Activated T-cell treated with anti-CD3 and anti-CD28 coated beads, Interleukin-2, amount 50 U/mL, for 4 hours (primary cell): ENCODE measurements at regions not wholly inside any gene's neighbourhood (a gene's known extent, or its start where the extent isn't known, plus 50 kb on each side); places are given as distances from the start of the nearest gene placed in this dataset.

ENCODE experiments used
- ATAC-seq, 2 donors: fragments of 200-7000 bp; cut with Tn5 transposase; one replicate each; pipeline ENCODE4 v1.10.0; 2021
- DNase-seq: peaks from one replicate; pipeline ENCODE4 v3.0.0-alpha.2; 2020
- H3K27me3 Mint-ChIP-seq: one replicate; pipeline ENCODE4 v1.8.0; 2021; ENCODE audit warnings: low read depth, mixed read lengths
- H3K36me3 Mint-ChIP-seq: one replicate; pipeline ENCODE4 v1.8.0; 2022; ENCODE audit warnings: mixed read lengths; ENCODE audit not compliant: insufficient read depth
- H3K4me1 Mint-ChIP-seq: one replicate; pipeline ENCODE4 v1.8.0; 2021; ENCODE audit warnings: low read depth, mixed read lengths
- H3K4me3 Mint-ChIP-seq: one replicate; pipeline ENCODE4 v1.8.0; 2021; ENCODE audit warnings: mild to moderate bottlenecking, moderate library complexity, mixed read lengths
- H3K9me3 Mint-ChIP-seq: one replicate; pipeline ENCODE4 v1.8.0; 2021; ENCODE audit warnings: mixed read lengths

DNA sequence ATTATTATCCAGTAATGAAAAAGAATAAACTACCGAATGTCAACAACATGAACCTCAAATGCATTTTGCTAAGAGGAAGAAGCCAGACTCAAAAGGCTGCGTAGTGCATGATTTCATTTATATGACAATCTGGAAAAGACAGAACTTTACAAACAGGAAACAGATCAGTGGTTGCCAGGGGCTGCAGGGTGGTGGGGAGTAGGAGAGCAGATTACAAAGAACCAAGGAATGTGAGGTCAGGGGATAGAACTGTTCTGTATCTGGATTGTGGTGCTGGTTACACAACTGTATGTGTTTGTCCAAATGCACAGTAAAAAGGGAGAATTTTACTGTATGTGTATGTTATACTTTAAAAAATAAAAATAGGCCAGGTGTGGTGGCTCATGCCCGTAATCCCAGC, 89.7 kb upstream of the MYL2 start:
- DNase-seq (no peak), ATAC-seq (no peak)
- H3K36me3 Mint-ChIP-seq: no peaks in the 10 kb centered on the region
- no peaks in the 10 kb centered on the region for H3K9me3 Mint-ChIP-seq
- H3K27me3 Mint-ChIP-seq: peaks cover 45% of the 10 kb centered on the region
- no peaks in the 10 kb centered on the region for H3K4me1 Mint-ChIP-seq
- H3K4me3 Mint-ChIP-seq: no peak overlapping the region

DNA sequence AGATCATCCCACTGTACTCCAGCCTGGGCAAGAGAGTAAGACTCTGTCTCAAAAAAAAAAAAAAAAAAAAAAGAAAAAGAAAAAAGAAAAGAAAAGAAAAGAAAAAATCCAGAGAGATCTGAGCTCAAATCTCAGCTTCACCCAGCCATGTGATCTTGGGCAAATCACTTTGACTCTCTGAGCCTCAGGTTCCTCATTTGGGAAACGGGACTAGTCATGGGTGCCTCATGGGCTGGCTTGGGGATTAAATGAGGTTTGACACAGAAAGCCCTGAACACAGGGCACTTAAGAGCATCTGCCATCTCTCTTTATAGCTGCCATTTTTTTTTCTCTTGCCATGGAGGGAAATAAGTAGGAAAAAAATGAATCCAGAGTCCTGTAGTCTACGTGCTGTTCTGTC, 86.2 kb upstream of the MYL2 start:
- DNase-seq (no peak), ATAC-seq (no peak)
- no peak overlapping the region for H3K4me3 Mint-ChIP-seq
- H3K27me3 Mint-ChIP-seq: peaks cover 58% of the 10 kb centered on the region
- no peaks in the 10 kb centered on the region for H3K4me1 Mint-ChIP-seq
- no peaks in the 10 kb centered on the region for H3K36me3 Mint-ChIP-seq
- H3K9me3 Mint-ChIP-seq: no peaks in the 10 kb centered on the region

DNA sequence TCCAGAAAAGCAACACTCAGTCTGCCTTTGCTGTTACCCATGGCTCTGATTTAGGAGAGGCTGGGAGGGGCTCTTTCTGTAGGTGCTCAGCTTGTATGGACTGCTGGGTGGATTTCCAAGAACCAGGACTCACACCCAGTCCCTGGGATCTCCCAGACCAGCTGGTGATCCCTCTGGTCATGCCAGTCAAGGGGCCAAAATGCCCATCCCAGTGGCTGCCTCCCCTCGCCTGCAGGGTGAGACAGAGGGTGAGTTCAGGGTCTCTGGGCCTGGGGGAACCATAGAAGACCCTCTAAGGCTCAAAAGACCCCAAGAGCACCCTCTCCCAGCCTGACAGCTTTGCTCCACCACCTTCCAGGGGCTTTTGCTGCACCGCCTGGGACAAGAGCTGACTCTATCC, 78.6 kb upstream of the MYL2 start:
- Mint-ChIP-seq H3K36me3 (no peaks in the 10 kb centered on the region), H3K4me3 (no peak overlapping the region), H3K4me1 (no peaks in the 10 kb centered on the region), H3K9me3 (peaks cover 9% of the 10 kb centered on the region), H3K27me3 (peaks cover 29% of the 10 kb centered on the region)
- DNase-seq (no peak), ATAC-seq (no peak)

DNA sequence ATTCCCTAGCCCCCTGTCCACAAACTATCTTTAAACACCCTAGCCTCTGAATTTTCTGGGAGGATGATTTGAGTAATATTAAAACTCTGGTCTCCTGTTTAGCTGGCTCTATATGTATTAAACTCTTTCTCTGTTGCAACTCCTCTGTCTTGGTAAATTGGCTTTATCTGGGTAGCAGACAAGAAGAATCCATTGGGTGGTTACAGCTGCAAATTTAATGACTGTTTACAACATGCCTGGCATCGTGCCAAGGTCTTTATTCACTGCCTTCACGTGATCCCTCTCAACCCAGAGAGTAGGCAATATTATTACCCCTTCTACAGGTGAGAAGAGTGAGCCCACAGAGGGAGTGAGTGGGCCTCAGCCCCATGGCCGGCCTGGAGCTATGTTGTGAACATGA, 77.8 kb upstream of the MYL2 start:
- DNase-seq (no peak), ATAC-seq (no peak)
- Mint-ChIP-seq H3K4me3 (no peak overlapping the region), H3K4me1 (no peaks in the 10 kb centered on the region), H3K27me3 (peaks cover 22% of the 10 kb centered on the region), H3K36me3 (no peaks in the 10 kb centered on the region), H3K9me3 (peaks cover 9% of the 10 kb centered on the region)

DNA sequence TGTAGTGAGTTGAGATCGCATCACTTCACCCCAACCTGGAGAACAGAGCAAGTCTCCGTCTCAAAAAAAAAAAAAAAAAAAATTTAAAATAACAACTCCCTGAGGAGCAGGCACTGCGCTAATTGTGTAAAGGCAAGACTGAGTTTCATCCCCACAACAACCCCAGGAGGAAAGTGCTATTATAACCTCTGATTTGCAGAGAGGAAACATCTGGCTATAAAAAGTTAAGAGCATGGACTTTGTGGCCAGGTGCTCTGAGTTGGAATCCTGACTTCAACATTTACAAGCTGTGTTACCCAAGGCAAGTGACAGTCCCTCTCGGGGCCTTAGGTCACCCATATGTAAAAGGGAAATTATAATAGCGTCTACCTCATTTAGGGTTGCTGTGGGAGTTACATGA, 76.0 kb upstream of the MYL2 start:
- no peaks in the 10 kb centered on the region for H3K36me3 Mint-ChIP-seq
- H3K9me3 Mint-ChIP-seq: peaks cover 9% of the 10 kb centered on the region
- peaks cover 21% of the 10 kb centered on the region for H3K27me3 Mint-ChIP-seq
- DNase-seq (no peak), ATAC-seq (no peak)
- no peaks in the 10 kb centered on the region for H3K4me1 Mint-ChIP-seq
- H3K4me3 Mint-ChIP-seq: no peak overlapping the region

DNA sequence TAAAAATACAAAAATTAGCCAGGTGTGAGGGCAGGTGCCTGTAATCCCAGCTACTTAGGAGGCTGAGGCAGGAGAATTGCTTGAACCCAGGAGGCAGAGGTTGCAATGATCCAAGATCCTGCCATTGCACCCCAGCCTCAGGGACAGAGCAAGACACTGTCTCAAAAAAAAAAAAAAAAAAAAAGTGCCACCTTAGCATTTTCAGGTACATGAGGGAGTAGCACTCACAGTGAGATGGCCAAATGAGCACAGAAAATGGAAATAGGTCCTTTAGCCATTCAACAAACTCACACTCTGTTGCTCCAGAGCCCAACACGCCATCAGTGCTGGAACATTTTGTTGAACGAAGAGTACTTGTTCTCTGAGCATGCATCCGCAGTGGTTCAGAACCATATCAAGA, 75.2 kb upstream of the MYL2 start:
- Mint-ChIP-seq H3K36me3 (no peaks in the 10 kb centered on the region), H3K4me1 (no peaks in the 10 kb centered on the region)
- no peak for ATAC-seq

DNA sequence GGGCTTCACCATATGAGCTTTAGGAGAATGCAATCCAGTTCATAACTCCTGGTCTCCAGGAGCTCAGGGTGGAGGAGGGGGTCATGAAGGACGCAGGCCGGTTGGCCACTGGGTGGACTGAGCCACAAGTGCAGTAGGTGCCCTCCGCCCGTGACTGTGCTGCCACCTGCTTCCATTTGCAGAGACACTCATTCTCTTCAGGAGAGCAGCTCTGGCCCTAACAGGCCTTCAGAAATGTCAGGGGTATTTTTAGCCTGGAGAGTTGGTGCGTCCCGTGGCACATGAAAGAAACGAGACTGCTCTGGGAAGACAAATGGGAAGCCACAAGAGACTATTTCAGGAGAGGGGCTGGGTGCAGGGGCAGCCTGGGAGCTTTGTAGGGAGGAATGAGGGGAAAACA, 74.6 kb upstream of the MYL2 start:
- Mint-ChIP-seq H3K27me3 (peaks cover 17% of the 10 kb centered on the region), H3K36me3 (no peaks in the 10 kb centered on the region), H3K4me3 (no peak overlapping the region), H3K4me1 (no peaks in the 10 kb centered on the region), H3K9me3 (peaks cover 9% of the 10 kb centered on the region)
- ATAC-seq: no peak
- no peak for DNase-seq

More for the DNA sequence above, 75.2 kb upstream of the MYL2 start:
- peaks cover 9% of the 10 kb centered on the region for H3K9me3 Mint-ChIP-seq
- H3K4me3 Mint-ChIP-seq: no peak overlapping the region
- DNase-seq: no peak
- peaks cover 17% of the 10 kb centered on the region for H3K27me3 Mint-ChIP-seq

DNA sequence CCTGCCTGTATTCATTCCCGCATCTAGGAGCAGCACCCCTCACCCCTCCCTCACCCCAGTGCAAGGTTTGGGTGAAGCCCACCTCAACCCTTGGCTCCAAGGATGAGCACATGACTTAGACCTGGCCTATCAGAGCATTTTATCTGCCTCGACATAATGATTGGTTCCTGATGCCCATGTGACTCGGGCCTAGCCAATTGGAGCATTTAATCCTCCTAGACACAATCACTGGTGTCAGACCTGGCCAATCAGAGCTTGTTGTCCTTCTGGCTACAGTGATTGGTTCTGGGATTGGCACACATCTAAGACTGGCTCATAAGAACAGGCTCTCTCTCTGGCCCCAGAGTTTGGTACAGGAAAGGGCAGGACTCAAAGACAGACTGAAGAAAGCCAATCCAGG, 73.1 kb upstream of the MYL2 start:
- Mint-ChIP-seq H3K27me3 (peaks cover 19% of the 10 kb centered on the region), H3K9me3 (peaks cover 9% of the 10 kb centered on the region), H3K4me3 (no peak overlapping the region), H3K36me3 (no peaks in the 10 kb centered on the region), H3K4me1 (no peaks in the 10 kb centered on the region)
- ATAC-seq (no peak), DNase-seq (no peak)

DNA sequence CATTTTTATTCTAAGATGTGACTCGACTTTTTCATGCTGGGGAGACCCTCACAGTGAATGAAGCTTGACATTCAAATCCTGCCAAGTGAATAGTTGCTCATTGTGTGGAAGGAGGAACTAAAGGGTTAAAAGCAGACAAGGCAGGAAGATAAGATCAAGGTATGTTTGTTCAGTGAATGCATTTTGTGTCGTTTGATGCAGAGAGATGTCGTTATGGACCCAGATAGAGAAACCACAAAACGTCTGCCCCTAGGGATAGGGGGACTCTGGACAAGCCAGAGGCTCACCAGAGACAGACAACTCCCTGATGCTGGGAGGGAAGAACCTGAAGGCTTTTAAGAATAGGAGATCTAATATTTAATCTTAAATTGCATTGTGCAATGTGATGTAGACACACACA, 72.5 kb upstream of the MYL2 start:
- Mint-ChIP-seq H3K36me3 (no peaks in the 10 kb centered on the region), H3K4me1 (no peaks in the 10 kb centered on the region), H3K27me3 (peaks cover 22% of the 10 kb centered on the region), H3K9me3 (peaks cover 5% of the 10 kb centered on the region), H3K4me3 (no peak overlapping the region)
- no peak for DNase-seq
- no peak for ATAC-seq

DNA sequence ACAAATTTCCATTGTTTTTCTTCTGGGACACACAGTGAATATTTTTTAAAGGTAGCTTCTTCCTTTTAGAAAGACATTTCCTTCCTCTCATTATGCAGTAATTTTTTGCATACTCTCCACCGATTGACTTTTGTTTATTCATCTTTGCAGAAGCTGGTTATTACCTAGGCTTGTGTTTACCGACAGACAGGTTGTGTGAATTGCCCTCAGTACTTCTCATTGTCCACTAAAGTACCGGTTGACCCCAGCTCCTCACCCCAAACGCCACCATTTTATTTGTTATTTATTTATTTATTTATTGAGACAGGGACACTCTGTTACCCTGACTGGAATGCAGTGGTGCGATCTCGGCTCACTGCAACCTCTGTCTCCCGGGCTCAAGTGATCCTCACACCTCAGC, 63.4 kb upstream of the MYL2 start:
- Mint-ChIP-seq H3K27me3 (peaks cover 28% of the 10 kb centered on the region), H3K9me3 (no peaks in the 10 kb centered on the region), H3K36me3 (no peaks in the 10 kb centered on the region), H3K4me1 (no peaks in the 10 kb centered on the region), H3K4me3 (no peak overlapping the region)
- DNase-seq (no peak), ATAC-seq (no peak)

DNA sequence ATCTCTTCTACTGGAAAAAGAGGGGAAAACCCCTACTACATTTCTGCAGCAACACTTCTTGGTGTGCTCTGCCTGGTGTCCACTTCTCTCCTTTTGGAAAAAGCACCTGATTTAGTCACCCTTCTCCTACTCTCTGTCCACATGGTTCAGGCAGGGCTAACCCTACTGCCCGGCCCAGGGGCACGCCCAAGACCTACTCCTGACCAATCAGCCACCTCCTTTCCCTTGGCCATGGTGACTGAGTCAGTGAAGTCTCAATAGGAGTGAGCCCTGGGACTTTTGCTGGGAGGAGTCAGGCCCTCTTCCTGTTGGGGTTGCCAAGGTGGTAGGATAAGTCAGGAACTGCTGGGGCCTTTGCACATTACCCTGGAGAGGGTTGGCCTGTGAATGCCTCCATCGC, 52.5 kb upstream of the MYL2 start:
- ATAC-seq: no peak
- Mint-ChIP-seq H3K4me1 (no peaks in the 10 kb centered on the region), H3K4me3 (no peak overlapping the region), H3K27me3 (no peaks in the 10 kb centered on the region), H3K36me3 (no peaks in the 10 kb centered on the region), H3K9me3 (peaks cover 7% of the 10 kb centered on the region)
- no peak for DNase-seq

DNA sequence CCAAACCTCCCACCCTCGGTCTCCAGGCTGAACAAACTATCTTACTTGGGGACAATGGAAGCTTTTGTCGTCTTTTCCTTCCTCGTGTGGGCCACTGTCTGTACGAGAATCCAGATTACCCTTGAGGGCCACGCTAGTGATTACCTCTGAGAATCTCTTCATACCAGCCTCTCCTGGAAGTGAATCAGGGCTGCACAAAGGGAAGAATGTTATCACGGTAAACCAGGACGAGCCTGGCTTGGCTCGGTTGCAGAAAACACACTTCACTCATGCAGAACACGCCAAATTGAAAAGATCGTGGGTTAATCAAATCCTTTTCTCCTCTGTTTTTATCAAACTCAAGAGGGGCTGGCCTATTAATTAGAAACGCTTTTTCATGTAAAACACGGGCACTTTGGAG, 51.6 kb upstream of the MYL2 start:
- DNase-seq: no peak
- Mint-ChIP-seq H3K4me1 (no peaks in the 10 kb centered on the region), H3K36me3 (no peaks in the 10 kb centered on the region), H3K9me3 (peaks cover 7% of the 10 kb centered on the region), H3K4me3 (no peak overlapping the region), H3K27me3 (peaks cover 3% of the 10 kb centered on the region)
- no peak for ATAC-seq

DNA sequence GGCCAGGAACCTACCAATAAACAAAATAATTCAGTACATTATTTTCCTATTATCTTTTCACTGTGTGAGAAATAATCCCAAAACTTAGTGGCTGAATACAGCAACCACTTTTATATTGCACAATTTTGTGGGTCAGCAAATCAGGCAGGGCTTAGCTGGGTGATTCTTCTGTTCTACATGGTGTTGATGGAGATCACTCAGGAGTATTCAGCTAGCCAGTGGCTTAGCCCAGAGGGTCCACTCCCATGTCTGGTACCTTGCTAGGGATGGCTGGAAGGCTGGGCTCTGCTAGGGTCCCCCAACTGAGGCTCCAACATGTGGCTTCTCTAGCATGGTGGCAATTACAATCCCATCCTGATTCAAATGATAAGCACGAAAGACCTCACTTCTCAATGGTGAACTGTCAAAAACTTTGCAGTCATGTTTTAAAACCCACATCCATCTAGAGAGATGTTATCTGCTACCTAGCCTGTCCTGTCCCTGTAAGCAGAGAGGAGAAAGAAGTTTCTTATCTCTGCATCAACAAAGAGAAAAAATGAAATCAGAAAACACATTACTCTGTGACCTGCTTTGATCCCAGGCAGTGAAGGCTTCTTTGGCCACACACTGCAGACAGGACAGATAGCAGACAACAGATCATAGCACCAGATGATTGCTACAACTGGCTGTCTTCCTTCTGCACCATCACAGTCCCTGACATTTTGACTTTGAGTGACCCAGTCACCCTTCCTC, 51.0 kb upstream of the MYL2 start:
- DNase-seq (no peak), ATAC-seq (no peak)
- H3K4me3 Mint-ChIP-seq: no peak overlapping the region
- H3K9me3 Mint-ChIP-seq: peaks cover 7% of the 10 kb centered on the region
- no peaks in the 10 kb centered on the region for H3K4me1 Mint-ChIP-seq
- H3K36me3 Mint-ChIP-seq: no peaks in the 10 kb centered on the region
- peaks cover 7% of the 10 kb centered on the region for H3K27me3 Mint-ChIP-seq
